K562 (cell line): ENCODE measurements at regions not wholly inside any gene's neighbourhood (a gene's known extent, or its start where the extent isn't known, plus 50 kb on each side); places are given as distances from the start of the nearest gene placed in this dataset.

ENCODE experiments used
- ATAC-seq: fragments of 200-7000 bp; cut with Tn5 transposase; 3 replicates; pipeline ENCODE4 v1.9.1; 2020; ENCODE audit warnings: moderate library complexity
- BruUV-seq: library from RNA; stranded (reverse); fragments of 400-500 nt; replicated peaks from 2 replicates; lab custom pipeline; 2021; lab: Mats Ljungman, UMichigan
- CTCF ChIA-PET: fragments of 300-600 bp; formaldehyde crosslinking; extraction: SDS; loops from one replicate; lab custom pipeline; 2021; ENCODE audit warnings: low intra/inter-chr PET ratio; lab: Yijun Ruan, JAX
- POLR2A ChIA-PET: fragments of 300-600, 350-650 bp; sonication (Branson Sonifier 250); formaldehyde crosslinking; extraction: SDS; loops from one replicate; lab custom pipeline; 2021; ENCODE audit warnings: antibody characterized with exemption, inconsistent platforms; lab: Yijun Ruan, JAX
- DNase-seq, 4 experiments: peaks; one replicate each; pipeline versions ENCODE4 v3.0.0 to v3.0.0-alpha.2; 2011 to 2018; ENCODE audit warnings: low spot score in 3 of 4, mixed read lengths in 3 of 4; ENCODE audit errors: extremely low read depth in 1 of 4
- FAIRE-seq: peaks from 2 replicates; lab custom pipeline; 2011; peaks lifted over from hg19 to GRCh38; lab: Jason Lieb, UNC
- H2AFZ ChIP-seq: 2 replicates; pipeline ENCODE4 v1.6.0; 2011; ENCODE audit warnings: low read depth, low read length, control low read depth, inconsistent platforms
- H3K27ac ChIP-seq: fragments of 200-600 bp; 3 replicates; pipeline ENCODE4 v1.8.0; 2011; ENCODE audit warnings: low read depth, mild to moderate bottlenecking, control low read depth, inconsistent platforms, low read length, moderate library complexity, mixed read lengths; ENCODE audit errors: extremely low read depth
- H3K27me3 ChIP-seq, 2 experiments: fragments of 300-600 bp in 1 of 2; 2 replicates in 1 of 2; 3 replicates in 1 of 2; pipeline versions ENCODE4 v1.6.0 to v1.8.0; 2011; ENCODE audit warnings: inconsistent platforms in 2 of 2, low read length in 2 of 2, mild to moderate bottlenecking in 1 of 2, mixed read lengths in 1 of 2, moderate library complexity in 1 of 2; ENCODE audit not compliant: control insufficient read depth in 2 of 2, insufficient read depth in 2 of 2
- H3K36me3 ChIP-seq: fragments of 300-600 bp; 3 replicates; pipeline ENCODE4 v1.8.0; 2011; ENCODE audit warnings: mild to moderate bottlenecking, low read length, inconsistent platforms; ENCODE audit not compliant: control insufficient read depth, insufficient read depth
- H3K4me1 ChIP-seq, 2 experiments: fragments of 200-600 bp in 1 of 2; replicated peaks in 1 of 2; 2 replicates in 1 of 2; 3 replicates in 1 of 2; pipeline versions ENCODE4 v1.5.1 to v1.8.0; 2011; ENCODE audit warnings: inconsistent platforms in 2 of 2, low read length in 2 of 2, mild to moderate bottlenecking in 1 of 2, mixed read lengths in 1 of 2, moderate library complexity in 1 of 2; ENCODE audit not compliant: control insufficient read depth in 2 of 2, insufficient read depth in 2 of 2
- H3K4me2 ChIP-seq: 2 replicates; pipeline ENCODE4 v1.6.1; 2011; ENCODE audit warnings: low read length, control low read depth, inconsistent platforms, mixed read lengths; ENCODE audit not compliant: insufficient read depth
- H3K4me3 ChIP-seq: fragments of 200-600 bp; sonication (generic), shearing (Covaris generic); 2 replicates; pipeline ENCODE4 v1.5.1; 2016; ENCODE audit warnings: control low read depth, inconsistent platforms
- H3K79me2 ChIP-seq: fragments of 200-600 bp; 3 replicates; pipeline ENCODE4 v1.8.0; 2011; ENCODE audit warnings: low read length, inconsistent platforms; ENCODE audit not compliant: control insufficient read depth, insufficient read depth
- H3K9ac ChIP-seq, 2 experiments: 2 replicates each; pipeline versions ENCODE4 v1.6.0 to v1.6.1; 2011; ENCODE audit warnings: low read depth in 2 of 2, low read length in 2 of 2, control low read depth in 1 of 2, inconsistent platforms in 1 of 2, mild to moderate bottlenecking in 1 of 2, mixed read lengths in 1 of 2; ENCODE audit not compliant: insufficient read depth in 1 of 2
- H3K9me1 ChIP-seq: one replicate; pipeline ENCODE4 v1.6.0; 2011; ENCODE audit warnings: inconsistent platforms, mild to moderate bottlenecking, low read length, moderate library complexity; ENCODE audit not compliant: control insufficient read depth, insufficient read depth
- H3K9me3 ChIP-seq: replicated peaks from 2 replicates; pipeline ENCODE4 v1.5.1; 2011; ENCODE audit warnings: low read depth, low read length, inconsistent platforms; ENCODE audit not compliant: control insufficient read depth, insufficient read depth
- H4K20me1 ChIP-seq: replicated peaks from 2 replicates; pipeline ENCODE4 v1.6.1; 2011; ENCODE audit warnings: low read length, inconsistent platforms, mixed read lengths; ENCODE audit not compliant: control insufficient read depth, insufficient read depth
- ATF7 ChIP-seq: fragments of 450-650 bp; IDR thresholded peaks from 2 replicates; pipeline ENCODE4 v1.7.1; 2014; ENCODE audit warnings: mild to moderate bottlenecking, moderate library complexity
- BRD9 ChIP-seq: fragments of 450-650 bp; IDR thresholded peaks from 2 replicates; pipeline ENCODE4 v1.6.1; 2018; ENCODE audit warnings: low read depth; ENCODE audit not compliant: partially characterized antibody
- FOXJ3 ChIP-seq: sonication (generic); formaldehyde crosslinking; IDR thresholded peaks from 2 replicates; pipeline ENCODE4 v1.4.0; 2020; ENCODE audit warnings: mild to moderate bottlenecking, missing genetic modification reagents
- HDAC2 ChIP-seq: fragments of 450-650 bp; IDR thresholded peaks from 2 replicates; pipeline ENCODE4 v1.6.1; 2016; ENCODE audit warnings: mild to moderate bottlenecking
- MAFF ChIP-seq: IDR thresholded peaks from 2 replicates; pipeline ENCODE4 v1.6.1; 2012; ENCODE audit warnings: low read length, improper control_type of control experiment
- NR4A1 ChIP-seq, 2 experiments: fragments of 250-450 bp in 1 of 2; fragments of 450-650 bp in 1 of 2; sonication (Bioruptor Pico) in 1 of 2; IDR thresholded peaks; 2 replicates each; pipeline versions ENCODE4 v1.4.0 to v1.6.1; 2016 to 2020; ENCODE audit warnings: mild to moderate bottlenecking in 2 of 2, missing compliant biosample characterization in 1 of 2, missing genetic modification characterization in 1 of 2, moderate library complexity in 1 of 2
- PTBP1 ChIP-seq: fragments of 200-400 bp; formaldehyde crosslinking; IDR thresholded peaks from 2 replicates; pipeline ENCODE4 v1.6.1; 2017; ENCODE audit warnings: low read depth, low read length
- SIX5 ChIP-seq, 2 experiments: IDR thresholded peaks; 2 replicates each; pipeline ENCODE4 v1.6.1; 2011; ENCODE audit warnings: low read length in 2 of 2, borderline replicate concordance in 1 of 2, low read depth in 1 of 2, mild to moderate bottlenecking in 1 of 2, moderate library complexity in 1 of 2; ENCODE audit not compliant: insufficient read depth in 1 of 2
- SMAD1 ChIP-seq: fragments of 150-350 bp; IDR thresholded peaks from 2 replicates; pipeline ENCODE4 v1.6.1; 2014; ENCODE audit warnings: low read length, low read depth; ENCODE audit not compliant: partially characterized antibody
- SMARCA4 ChIP-seq: fragments of 450-650 bp; IDR thresholded peaks from 2 replicates; pipeline ENCODE4 v1.6.1; 2016
- SMARCB1 ChIP-seq: IDR thresholded peaks from 2 replicates; pipeline ENCODE4 v1.6.1; 2011; ENCODE audit warnings: improper control_type of control experiment, low read depth; ENCODE audit not compliant: insufficient read length
- SMARCE1 ChIP-seq: fragments of 450-650 bp; IDR thresholded peaks from 2 replicates; pipeline ENCODE4 v1.7.1; 2016; ENCODE audit warnings: mild to moderate bottlenecking
- ZNF408 ChIP-seq: fragments of 250-450 bp; sonication (Bioruptor Pico); IDR thresholded peaks from 2 replicates; pipeline ENCODE4 v1.4.0; 2020; ENCODE audit warnings: low read depth, mild to moderate bottlenecking, moderate library complexity
- ZNF551 ChIP-seq: fragments of 250-450 bp; sonication (Bioruptor Pico); IDR thresholded peaks from 2 replicates; pipeline ENCODE4 v1.5.0; 2021; ENCODE audit warnings: mild to moderate bottlenecking, moderate library complexity
- WGBS: fragments of 100-300 bp; shearing (Covaris generic); methylation state at CpG from one replicate; pipeline ENCODE4 v1.1.6; 2016; ENCODE audit warnings: low coverage, mixed read lengths; ENCODE audit not compliant: insufficient coverage; ENCODE audit errors: missing lambda C conversion rate; 5-methylcytosine and 5-hydroxymethylcytosine counted together
- in situ Hi-C: fragments of 300-500 bp; cut with MboI; formaldehyde crosslinking; loops from 4 replicates; pipeline ENCODE4 v1.15.0; 2018; ENCODE audit warnings: inconsistent platforms, mixed read lengths
- intact Hi-C: fragments of 100-400 bp; cut with micrococcal nuclease; formaldehyde crosslinking; loops from 2 replicates; pipeline ENCODE4 v1.14.2; 2022
- TF ChIP-seq, protein P1 (sequence below), 2 experiments: fragments of 450-650 bp in 1 of 2; sonication (generic) in 1 of 2; formaldehyde crosslinking; conservative IDR thresholded peaks; 2 replicates each; pipeline versions ENCODE4 v1.4.0 to v1.8.1; 2020 to 2022; ENCODE audit warnings: mild to moderate bottlenecking in 1 of 2, missing genetic modification reagents in 1 of 2
- TF ChIP-seq, protein P2 (sequence below): fragments of 250-450 bp; sonication (Bioruptor Pico); IDR thresholded peaks from 2 replicates; pipeline ENCODE4 v1.4.0; 2020; ENCODE audit warnings: borderline replicate concordance

DNA sequence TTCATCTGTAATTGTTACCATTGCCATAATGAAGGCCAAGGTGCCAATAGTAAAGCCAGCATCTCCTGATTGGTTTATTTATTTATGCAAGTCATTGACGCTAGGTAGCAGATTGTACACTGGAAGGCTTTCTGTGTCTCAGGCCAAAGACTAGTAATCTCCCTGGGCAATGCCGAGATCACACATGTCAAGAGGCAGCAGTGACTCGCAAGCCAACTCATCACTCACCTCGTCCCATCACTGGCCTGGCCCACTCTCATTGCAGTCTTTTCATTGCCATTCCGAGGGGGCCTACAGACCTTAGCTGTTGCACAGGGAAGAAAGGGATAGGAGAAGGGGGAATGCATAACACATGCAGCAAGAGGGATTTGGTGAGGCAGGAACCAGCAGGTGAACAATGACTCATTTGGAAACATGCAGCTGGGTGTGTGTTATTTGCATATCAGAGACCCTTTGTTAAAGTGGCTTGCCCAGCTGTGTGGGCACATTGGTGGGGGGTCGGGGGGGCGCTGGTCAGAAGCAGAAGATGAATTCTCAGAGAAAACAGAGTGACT lies 448.7 kb upstream of the HNRNPA3 start:
- FAIRE-seq = no peak
- H3K27ac ChIP-seq = no peak overlapping the region
- peaks cover 8 to 13% of the 10 kb centered on the region in 2 experiments; a peak in 3 of 5 replicates for H3K27me3 ChIP-seq

More for the DNA sequence above, 448.7 kb upstream of the HNRNPA3 start:
- ChIA-PET POLR2A (no interaction called here), CTCF (no interaction called here)
- in situ Hi-C loops = no loop called here
- Histone ChIP-seq H3K36me3 (no peaks in the 10 kb centered on the region), H3K79me2 (no peaks in the 10 kb centered on the region), H2AFZ (no peak overlapping the region), H3K4me1 (no peaks in the 10 kb centered on the region), H4K20me1 (no peaks in the 10 kb centered on the region), H3K4me3 (no peak overlapping the region), H3K9me1 (no peaks in the 10 kb centered on the region), H3K9me3 (no peaks in the 10 kb centered on the region), H3K4me2 (no peak overlapping the region), H3K9ac (no peak overlapping the region)
- WGBS = 0% methylated on average over 7 of the region's 7 CpGs
- BruUV-seq = no TSS peak
- no peak for DNase-seq
- intact Hi-C loops = no loop called here
- ATAC-seq = no peak
- TF ChIP-seq SMAD1 (no peak), SMARCE1 (no peak), SMARCA4 (no peak), FOXJ3 (CRISPR knock-in tag) (no peak), ZNF551 (no peak), MAFF (no peak), HDAC2 (no peak), SIX5 (IDR thresholded peaks at IDR 0.05; ENCODE audit: borderline replicate concordance in 1 of 2, insufficient read depth in 1 of 2, low read depth in 1 of 2, low read length in 2 of 2) (no peak), SMARCB1 (no peak), NR4A1 (CRISPR knock-in tag; IDR thresholded peaks at IDR 0.05) (no peak), NR4A1 (tag; IDR thresholded peaks at IDR 0.05) (no peak), PTBP1 (no peak), ZNF408 (CRISPR knock-in tag) (no peak), BRD9 (no peak), ATF7 (no peak)
- TF ChIP-seq, protein P1, sequence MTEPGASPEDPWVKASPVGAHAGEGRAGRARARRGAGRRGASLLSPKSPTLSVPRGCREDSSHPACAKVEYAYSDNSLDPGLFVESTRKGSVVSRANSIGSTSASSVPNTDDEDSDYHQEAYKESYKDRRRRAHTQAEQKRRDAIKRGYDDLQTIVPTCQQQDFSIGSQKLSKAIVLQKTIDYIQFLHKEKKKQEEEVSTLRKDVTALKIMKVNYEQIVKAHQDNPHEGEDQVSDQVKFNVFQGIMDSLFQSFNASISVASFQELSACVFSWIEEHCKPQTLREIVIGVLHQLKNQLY (CRISPR knock-in tag; conservative IDR thresholded peaks at IDR 0.05) = no peak
- TF ChIP-seq, protein P2, sequence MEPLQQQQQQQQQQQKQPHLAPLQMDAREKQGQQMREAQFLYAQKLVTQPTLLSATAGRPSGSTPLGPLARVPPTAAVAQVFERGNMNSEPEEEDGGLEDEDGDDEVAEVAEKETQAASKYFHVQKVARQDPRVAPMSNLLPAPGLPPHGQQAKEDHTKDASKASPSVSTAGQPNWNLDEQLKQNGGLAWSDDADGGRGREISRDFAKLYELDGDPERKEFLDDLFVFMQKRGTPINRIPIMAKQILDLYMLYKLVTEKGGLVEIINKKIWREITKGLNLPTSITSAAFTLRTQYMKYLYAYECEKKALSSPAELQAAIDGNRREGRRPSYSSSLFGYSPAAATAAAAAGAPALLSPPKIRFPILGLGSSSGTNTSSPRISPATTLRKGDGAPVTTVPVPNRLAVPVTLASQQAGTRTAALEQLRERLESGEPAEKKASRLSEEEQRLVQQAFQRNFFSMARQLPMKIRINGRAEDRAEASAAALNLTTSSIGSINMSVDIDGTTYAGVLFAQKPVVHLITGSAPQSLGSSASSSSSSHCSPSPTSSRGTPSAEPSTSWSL = no peak
